WERI-Rb-1 (cell line): ENCODE measurements at regions not wholly inside any gene's neighbourhood (a gene's known extent, or its start where the extent isn't known, plus 50 kb on each side); places are given as distances from the start of the nearest gene placed in this dataset.

Experiments used
- DNase-seq: peaks from one replicate; pipeline ENCODE4 v3.0.0-alpha.2; 2020
- H3K27ac ChIP-seq: fragments of 250-450 bp; sonication (Bioruptor Pico); 2 replicates; pipeline ENCODE4 v1.5.1; 2020; ENCODE audit warnings: mild to moderate bottlenecking, moderate library complexity
- H3K27me3 ChIP-seq: fragments of 250-450 bp; sonication (Bioruptor Pico); 2 replicates; pipeline ENCODE4 v1.5.1; 2021; ENCODE audit warnings: mild to moderate bottlenecking, low read depth, moderate library complexity; ENCODE audit not compliant: insufficient read depth, severe bottlenecking
- H3K36me3 ChIP-seq: fragments of 250-450 bp; sonication (Bioruptor Pico); 2 replicates; pipeline ENCODE4 v1.5.1; 2020; ENCODE audit warnings: mild to moderate bottlenecking, moderate library complexity
- H3K4me3 ChIP-seq: 2 replicates; pipeline ENCODE4 v1.5.1; 2011; ENCODE audit warnings: low read depth, mild to moderate bottlenecking, control low read depth, low read length
- H3K9me3 ChIP-seq: fragments of 250-450 bp; sonication (Bioruptor Pico); 2 replicates; pipeline ENCODE4 v1.5.1; 2021; ENCODE audit warnings: mild to moderate bottlenecking, moderate library complexity; ENCODE audit not compliant: severe bottlenecking
- TF ChIP-seq, protein P1 (sequence below): IDR thresholded peaks from 2 replicates; pipeline ENCODE4 v1.5.1; 2011; ENCODE audit warnings: low read depth, mild to moderate bottlenecking, control low read depth, inconsistent platforms, low read length

DNA sequence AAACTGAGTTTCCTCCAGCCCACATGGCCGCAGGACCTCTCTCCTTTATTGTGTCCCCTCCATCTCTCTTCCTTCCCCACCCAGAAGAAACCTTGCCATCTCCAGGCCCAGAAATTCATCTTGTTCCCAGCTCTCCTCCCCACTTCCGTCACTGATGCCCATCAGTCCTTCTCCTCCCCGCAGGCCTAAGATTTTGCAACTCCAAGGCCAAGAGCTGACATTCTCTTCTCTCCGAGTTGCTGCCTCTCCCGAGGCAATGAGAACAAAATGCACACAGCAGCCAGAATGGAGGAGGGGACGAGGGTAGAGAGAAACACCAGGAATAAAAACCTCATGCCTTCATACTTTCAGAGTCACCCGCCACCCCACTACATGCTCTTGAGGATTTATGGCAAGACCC, 526.5 kb upstream of the PROK2 start:
- H3K27ac ChIP-seq, result no peak overlapping the region
- no peaks in the 10 kb centered on the region for H3K27me3 ChIP-seq
- TF ChIP-seq, protein P1, sequence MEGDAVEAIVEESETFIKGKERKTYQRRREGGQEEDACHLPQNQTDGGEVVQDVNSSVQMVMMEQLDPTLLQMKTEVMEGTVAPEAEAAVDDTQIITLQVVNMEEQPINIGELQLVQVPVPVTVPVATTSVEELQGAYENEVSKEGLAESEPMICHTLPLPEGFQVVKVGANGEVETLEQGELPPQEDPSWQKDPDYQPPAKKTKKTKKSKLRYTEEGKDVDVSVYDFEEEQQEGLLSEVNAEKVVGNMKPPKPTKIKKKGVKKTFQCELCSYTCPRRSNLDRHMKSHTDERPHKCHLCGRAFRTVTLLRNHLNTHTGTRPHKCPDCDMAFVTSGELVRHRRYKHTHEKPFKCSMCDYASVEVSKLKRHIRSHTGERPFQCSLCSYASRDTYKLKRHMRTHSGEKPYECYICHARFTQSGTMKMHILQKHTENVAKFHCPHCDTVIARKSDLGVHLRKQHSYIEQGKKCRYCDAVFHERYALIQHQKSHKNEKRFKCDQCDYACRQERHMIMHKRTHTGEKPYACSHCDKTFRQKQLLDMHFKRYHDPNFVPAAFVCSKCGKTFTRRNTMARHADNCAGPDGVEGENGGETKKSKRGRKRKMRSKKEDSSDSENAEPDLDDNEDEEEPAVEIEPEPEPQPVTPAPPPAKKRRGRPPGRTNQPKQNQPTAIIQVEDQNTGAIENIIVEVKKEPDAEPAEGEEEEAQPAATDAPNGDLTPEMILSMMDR, result no peak
- no peaks in the 10 kb centered on the region for H3K9me3 ChIP-seq
- no peak overlapping the region for H3K4me3 ChIP-seq
- H3K36me3 ChIP-seq, result no peaks in the 10 kb centered on the region
- DNase-seq, result no peak

DNA sequence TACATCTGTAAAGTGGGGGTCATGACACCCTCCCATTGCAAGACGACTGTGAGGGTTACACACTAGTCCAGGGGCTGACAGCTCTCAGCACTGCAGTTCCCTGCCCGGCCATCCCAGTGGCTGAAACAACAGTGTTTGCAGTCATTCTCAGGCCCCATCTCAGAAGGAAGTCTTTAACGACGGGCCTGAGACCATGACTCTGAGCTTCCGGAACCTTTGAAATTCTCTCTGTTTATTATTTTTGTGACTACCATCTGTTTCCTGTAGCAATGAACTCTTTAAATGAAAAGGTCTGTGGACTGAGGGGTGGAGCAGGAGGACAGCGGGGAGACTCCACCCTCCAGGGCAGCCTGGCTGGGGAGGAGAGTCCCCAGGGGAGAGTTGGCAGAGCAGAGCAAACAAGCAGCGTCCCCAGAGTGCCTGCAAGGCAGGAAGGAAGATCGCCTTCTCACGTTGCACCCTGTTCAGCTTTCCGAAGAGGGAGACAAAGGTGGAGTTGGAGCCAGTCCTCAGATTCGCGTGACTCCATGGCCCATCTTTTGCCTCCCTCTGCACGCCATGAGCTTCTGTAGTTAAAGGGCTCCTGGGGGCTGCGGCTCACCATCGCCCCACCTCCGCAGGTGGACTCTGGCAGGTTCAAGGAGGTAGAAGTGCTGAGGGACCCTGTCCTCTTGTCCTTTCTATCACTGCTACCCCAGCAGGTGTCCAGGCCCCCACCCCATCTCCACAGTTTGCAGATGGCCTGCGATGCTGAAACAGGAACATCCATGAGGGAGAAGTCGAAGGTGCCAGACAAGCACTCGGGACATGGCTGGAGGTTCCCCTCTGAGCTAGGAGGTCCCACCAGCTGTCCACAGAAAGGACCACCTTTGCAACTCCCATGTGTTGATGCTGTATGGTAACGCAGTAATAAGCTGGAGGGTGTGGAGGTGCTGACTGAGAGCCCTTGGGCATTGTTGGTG, 525.8 kb upstream of the PROK2 start:
- TF ChIP-seq, protein P1, result no peak
- DNase-seq, result no peak
- Histone ChIP-seq H3K9me3 (no peaks in the 10 kb centered on the region), H3K27ac (no peak overlapping the region), H3K36me3 (no peaks in the 10 kb centered on the region), H3K4me3 (no peak overlapping the region), H3K27me3 (no peaks in the 10 kb centered on the region)

DNA sequence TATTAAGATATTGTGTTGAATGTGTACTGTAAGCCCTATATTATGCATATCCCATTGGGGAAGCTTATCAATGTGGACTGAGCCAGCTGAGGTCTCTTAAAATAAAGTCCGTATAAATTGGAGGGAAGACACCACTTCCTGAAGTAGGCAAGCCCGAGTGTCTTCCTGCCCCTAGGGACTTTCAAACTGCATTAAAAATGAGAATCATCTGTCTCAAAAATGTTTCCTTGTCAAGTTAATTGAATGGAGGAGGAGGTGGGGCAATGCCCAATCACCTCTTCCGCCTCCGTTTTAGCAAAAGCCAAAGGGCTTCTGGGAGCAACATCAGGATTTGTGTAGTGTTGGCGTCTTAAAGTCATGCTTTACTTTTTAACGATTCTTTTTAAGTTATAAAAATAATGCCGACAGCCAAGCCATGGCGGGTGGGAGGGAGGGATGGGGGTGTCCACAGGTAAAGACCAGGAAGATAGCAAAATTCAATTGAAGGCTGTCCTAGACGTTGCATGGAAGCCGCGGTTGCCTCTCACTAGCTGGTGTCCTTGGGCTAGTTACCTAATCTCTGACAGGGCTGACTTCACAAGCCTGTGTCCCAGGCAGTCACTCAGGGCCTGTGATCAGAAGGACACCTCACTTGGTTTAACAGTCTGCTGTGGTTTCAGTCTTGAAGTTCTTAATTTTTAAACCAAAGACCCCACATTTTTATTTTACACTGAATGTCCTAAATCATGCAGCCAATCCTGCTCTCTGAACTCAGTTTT, 524.9 kb upstream of the PROK2 start:
- no peaks in the 10 kb centered on the region for H3K27me3 ChIP-seq
- H3K4me3 ChIP-seq, result no peak overlapping the region
- no peak overlapping the region for H3K27ac ChIP-seq
- H3K9me3 ChIP-seq, result no peaks in the 10 kb centered on the region
- DNase-seq, result no peak
- no peaks in the 10 kb centered on the region for H3K36me3 ChIP-seq
- TF ChIP-seq, protein P1, result no peak

DNA sequence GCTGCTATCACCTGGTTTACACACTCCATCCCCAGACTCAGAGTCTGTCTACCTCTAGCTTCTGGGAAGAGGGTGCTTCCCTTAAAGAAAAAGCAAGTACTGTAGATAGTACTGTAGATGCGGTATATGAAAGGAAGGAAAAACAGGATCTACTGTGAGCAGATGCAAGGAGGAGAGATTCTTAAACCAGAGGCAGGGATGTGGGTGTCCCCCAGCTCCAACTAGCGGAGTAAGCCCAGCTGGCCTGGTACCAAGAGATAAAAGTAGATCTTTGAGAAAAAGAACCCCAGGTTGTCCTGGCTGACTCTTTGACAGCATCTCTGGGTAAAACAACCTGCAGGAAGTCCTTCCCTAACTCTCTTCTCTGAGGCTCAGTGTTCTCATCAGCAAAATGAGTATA, 523.7 kb upstream of the PROK2 start:
- Histone ChIP-seq H3K9me3 (no peaks in the 10 kb centered on the region), H3K36me3 (no peaks in the 10 kb centered on the region), H3K27me3 (no peaks in the 10 kb centered on the region), H3K4me3 (no peak overlapping the region), H3K27ac (peak overlapping the region; percentile 11; the same call in 1 of the 2 replicates)
- no peak for DNase-seq
- TF ChIP-seq, protein P1, result no peak

DNA sequence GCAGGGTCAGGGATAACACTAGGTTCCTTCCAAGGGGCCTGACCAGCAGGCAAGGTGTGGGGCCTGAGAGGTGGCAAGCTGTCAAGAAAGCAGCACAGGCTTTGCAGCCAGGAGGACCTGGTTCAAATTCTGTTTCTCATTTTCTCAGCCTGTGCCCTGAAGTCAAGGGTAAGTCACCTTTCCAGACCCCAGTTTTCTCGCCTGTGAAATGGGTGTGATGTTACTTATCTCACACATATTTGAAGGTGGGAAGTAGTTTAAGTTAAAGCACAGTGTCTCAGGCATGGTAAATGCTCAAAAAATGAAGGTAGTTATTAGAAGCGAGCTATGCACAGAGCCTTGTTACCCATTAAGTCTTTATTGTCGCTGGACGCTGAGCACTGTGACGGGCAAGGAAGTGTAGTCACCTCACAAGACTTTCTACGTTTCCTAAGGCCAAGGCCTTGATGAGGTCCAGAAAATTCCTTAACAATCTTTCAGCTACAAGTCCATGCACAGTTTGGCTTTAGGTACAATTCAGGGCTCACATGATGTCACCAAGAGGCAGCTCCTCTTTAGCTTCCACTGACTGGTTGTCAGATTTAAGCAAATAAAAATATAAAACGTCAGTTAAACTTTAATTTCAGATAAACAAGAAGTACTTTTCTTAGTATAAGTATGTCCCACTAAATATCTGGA, 522.6 kb upstream of the PROK2 start:
- Histone ChIP-seq H3K9me3 (no peaks in the 10 kb centered on the region), H3K27me3 (no peaks in the 10 kb centered on the region), H3K4me3 (no peak overlapping the region), H3K27ac (no peak overlapping the region; the same call in 1 of the 2 replicates), H3K36me3 (no peaks in the 10 kb centered on the region)
- TF ChIP-seq, protein P1, result no peak
- DNase-seq, result no peak
